B cell (primary cell): ENCODE measurements at regions not wholly inside any gene's neighbourhood (a gene's known extent, or its start where the extent isn't known, plus 50 kb on each side); places are given as distances from the start of the nearest gene placed in this dataset.

Experiments
- ATAC-seq: fragments of 200-7000 bp; cut with Tn5 transposase; one replicate; pipeline ENCODE4 v1.10.0; 2021; ENCODE audit warnings: low read depth, mild to moderate bottlenecking, moderate number of reproducible peaks, moderate library complexity
- CTCF ChIA-PET: fragments of 350-600 bp; sonication (Branson Sonifier 250); formaldehyde crosslinking; loops from one replicate; lab custom pipeline; 2021; ENCODE audit warnings: antibody characterized with exemption, inconsistent platforms; lab: Charles Lee
- POLR2A ChIA-PET: fragments of 350-600 bp; sonication (Branson Sonifier 250); formaldehyde crosslinking; loops from one replicate; lab custom pipeline; 2021; ENCODE audit warnings: antibody characterized with exemption; lab: Charles Lee
- DNase-seq: peaks from one replicate; pipeline ENCODE4 v3.0.0; 2013
- H2AFZ ChIP-seq: 2 replicates; pipeline ENCODE4 v1.6.1; 2012; ENCODE audit warnings: mild to moderate bottlenecking, low read depth, low read length; ENCODE audit not compliant: insufficient read depth, poor library complexity, severe bottlenecking
- H3K27ac ChIP-seq, 2 donors: 1 replicate in 1 of 2; 2 replicates in 1 of 2; pipeline ENCODE4 v1.5.1; 2012 to 2013; ENCODE audit warnings: low read length in 2 of 2, mild to moderate bottlenecking in 2 of 2, moderate library complexity in 1 of 2
- H3K27me3 ChIP-seq, 4 experiments: fragments of 200-600 bp in 1 of 4; sonication (generic) in 1 of 4; replicated peaks in 1 of 4; 1 replicate in 2 of 4; 2 replicates in 2 of 4; pipeline versions ENCODE4 v1.6.1 to v1.7.0; 2013 to 2016; ENCODE audit warnings: low read length in 3 of 4, mild to moderate bottlenecking in 2 of 4, mixed read lengths in 1 of 4, moderate library complexity in 1 of 4; ENCODE audit not compliant: insufficient read depth in 4 of 4, control insufficient read depth in 3 of 4; ENCODE audit errors: control extremely low read depth in 1 of 4
- H3K36me3 ChIP-seq, 2 experiments: replicated peaks in 1 of 2; 1 replicate in 1 of 2; 2 replicates in 1 of 2; pipeline versions ENCODE4 v1.6.1 to v1.7.1; 2013; ENCODE audit warnings: low read length in 1 of 2; ENCODE audit not compliant: insufficient read depth in 2 of 2, control insufficient read depth in 1 of 2; ENCODE audit errors: control extremely low read depth in 1 of 2, extremely low read depth in 1 of 2
- H3K4me1 ChIP-seq, 2 donors: fragments of 200-600 bp in 1 of 2; sonication (generic) in 1 of 2; 1 replicate in 1 of 2; 2 replicates in 1 of 2; pipeline versions ENCODE4 v1.5.1 to v1.6.1; 2013 to 2017; ENCODE audit warnings: low read length in 2 of 2; ENCODE audit not compliant: control insufficient read depth in 2 of 2, insufficient read depth in 2 of 2
- H3K4me2 ChIP-seq: replicated peaks from 2 replicates; pipeline ENCODE3; 2012; ENCODE audit warnings: mild to moderate bottlenecking, low read depth, low read length; ENCODE audit not compliant: poor library complexity, severe bottlenecking
- H3K4me3 ChIP-seq, 5 experiments: fragments of 200-600 bp in 1 of 5; sonication (generic) in 1 of 5; 1 replicate in 3 of 5; 2 replicates in 2 of 5; pipeline versions ENCODE4 v1.5.1 to v1.7.0; 2011 to 2016; ENCODE audit warnings: low read length in 4 of 5, mild to moderate bottlenecking in 4 of 5, low read depth in 2 of 5, control low read depth in 1 of 5, moderate library complexity in 1 of 5; ENCODE audit not compliant: insufficient read depth in 1 of 5; ENCODE audit errors: control extremely low read depth in 1 of 5, extremely low read depth in 1 of 5
- H3K79me2 ChIP-seq: fragments of 200-600 bp; sonication (generic); one replicate; pipeline ENCODE4 v1.6.0; 2016; ENCODE audit warnings: low read length; ENCODE audit not compliant: control insufficient read depth, insufficient read depth
- H3K9ac ChIP-seq: fragments of 200-600 bp; sonication (generic); 2 replicates; pipeline ENCODE4 v1.6.1; 2017; ENCODE audit warnings: mild to moderate bottlenecking, low read length, moderate library complexity
- H3K9me3 ChIP-seq, 3 donors: one replicate each; pipeline versions ENCODE4 v1.6.1 to v1.7.1; 2013; ENCODE audit warnings: low read length in 2 of 3; ENCODE audit not compliant: control insufficient read depth in 2 of 3, insufficient read depth in 1 of 3; ENCODE audit errors: control extremely low read depth in 1 of 3
- H4K20me1 ChIP-seq: 2 replicates; pipeline ENCODE4 v1.6.0; 2012; ENCODE audit warnings: mild to moderate bottlenecking, low read length; ENCODE audit not compliant: insufficient read depth, control insufficient read depth, poor library complexity, severe bottlenecking
- H3K27ac Mint-ChIP-seq: one replicate; pipeline ENCODE4 v1.8.0; 2021; ENCODE audit warnings: mixed read lengths
- H3K27me3 Mint-ChIP-seq: one replicate; pipeline ENCODE4 v1.8.0; 2021; ENCODE audit warnings: mixed read lengths
- H3K4me1 Mint-ChIP-seq: one replicate; pipeline ENCODE4 v1.8.0; 2021; ENCODE audit warnings: mixed read lengths
- H3K4me3 Mint-ChIP-seq: one replicate; pipeline ENCODE4 v1.8.0; 2021; ENCODE audit warnings: mixed read lengths
- H3K9me3 Mint-ChIP-seq: one replicate; pipeline ENCODE4 v1.8.0; 2022; ENCODE audit warnings: mixed read lengths; ENCODE audit not compliant: insufficient read depth
- EZH2 ChIP-seq: IDR thresholded peaks from 2 replicates; pipeline ENCODE4 v1.6.1; 2012; ENCODE audit warnings: borderline replicate concordance, low read depth, mild to moderate bottlenecking, moderate library complexity, low read length; ENCODE audit not compliant: insufficient read depth, poor library complexity, severe bottlenecking
- WGBS: methylation state at CpG from one replicate; pipeline ENCODE4 v1.1.5; 2013; ENCODE audit warnings: missing lambda C conversion rate; ENCODE audit not compliant: insufficient coverage; 5-methylcytosine and 5-hydroxymethylcytosine counted together
- intact Hi-C: fragments of 100-400 bp; cut with micrococcal nuclease; formaldehyde crosslinking; loops from one replicate; pipeline ENCODE4 v1.10.0; 2022
- TF ChIP-seq, protein P1 (sequence below): fragments of 200-600 bp; IDR thresholded peaks from one replicate; pipeline ENCODE4 v1.8.0; 2022; ENCODE audit warnings: antibody characterized with exemption, mild to moderate bottlenecking

- Histone ChIP-seq H3K9ac (no peak overlapping the region), H3K4me3 (no peak overlapping the region), H3K36me3 (no peaks in the 10 kb centered on the region), H3K79me2 (no peaks in the 10 kb centered on the region), H4K20me1 (no peaks in the 10 kb centered on the region), H3K4me2 (no peak overlapping the region), H3K27me3 (no peaks in the 10 kb centered on the region), H2AFZ (no peak overlapping the region), H3K9me3 (peaks cover 0 to 6% (median 4%) of the 10 kb centered on the region in 3 donors), H3K4me1 (no peaks in the 10 kb centered on the region), H3K27ac (no peak overlapping the region)
- CTCF ChIA-PET = no interaction called here
- POLR2A ChIA-PET = no interaction called here
- ATAC-seq (no peak), DNase-seq (no peak)
- Mint-ChIP-seq H3K27me3 (no peaks in the 10 kb centered on the region), H3K9me3 (no peaks in the 10 kb centered on the region), H3K27ac (no peak overlapping the region), H3K4me3 (no peak overlapping the region), H3K4me1 (no peaks in the 10 kb centered on the region)
- TF ChIP-seq, protein P1, sequence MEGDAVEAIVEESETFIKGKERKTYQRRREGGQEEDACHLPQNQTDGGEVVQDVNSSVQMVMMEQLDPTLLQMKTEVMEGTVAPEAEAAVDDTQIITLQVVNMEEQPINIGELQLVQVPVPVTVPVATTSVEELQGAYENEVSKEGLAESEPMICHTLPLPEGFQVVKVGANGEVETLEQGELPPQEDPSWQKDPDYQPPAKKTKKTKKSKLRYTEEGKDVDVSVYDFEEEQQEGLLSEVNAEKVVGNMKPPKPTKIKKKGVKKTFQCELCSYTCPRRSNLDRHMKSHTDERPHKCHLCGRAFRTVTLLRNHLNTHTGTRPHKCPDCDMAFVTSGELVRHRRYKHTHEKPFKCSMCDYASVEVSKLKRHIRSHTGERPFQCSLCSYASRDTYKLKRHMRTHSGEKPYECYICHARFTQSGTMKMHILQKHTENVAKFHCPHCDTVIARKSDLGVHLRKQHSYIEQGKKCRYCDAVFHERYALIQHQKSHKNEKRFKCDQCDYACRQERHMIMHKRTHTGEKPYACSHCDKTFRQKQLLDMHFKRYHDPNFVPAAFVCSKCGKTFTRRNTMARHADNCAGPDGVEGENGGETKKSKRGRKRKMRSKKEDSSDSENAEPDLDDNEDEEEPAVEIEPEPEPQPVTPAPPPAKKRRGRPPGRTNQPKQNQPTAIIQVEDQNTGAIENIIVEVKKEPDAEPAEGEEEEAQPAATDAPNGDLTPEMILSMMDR = no peak
- TF ChIP-seq EZH2 = no peak
- WGBS = 100% methylated on average over 1 of the region's 5 CpGs
- intact Hi-C loops = no loop called here
Observed at GRCh38 chr5:125401724-125402622, 655.5 kb upstream of the ZNF608 start.

- DNase-seq = no peak
- H3K9me3 ChIP-seq = peaks cover 0 to 6% (median 4%) of the 10 kb centered on the region in 3 donors
- Mint-ChIP-seq H3K27me3 (no peaks in the 10 kb centered on the region), H3K9me3 (peaks cover 2% of the 10 kb centered on the region), H3K4me3 (no peak overlapping the region), H3K27ac (no peak overlapping the region), H3K4me1 (no peaks in the 10 kb centered on the region)
- no peak for ATAC-seq
- no peak overlapping the region for H2AFZ ChIP-seq
- H3K36me3 ChIP-seq = no peaks in the 10 kb centered on the region
- H3K4me1 ChIP-seq = no peaks in the 10 kb centered on the region
- H4K20me1 ChIP-seq = no peaks in the 10 kb centered on the region
- CTCF ChIA-PET = no interaction called here
- H3K27ac ChIP-seq = no peak overlapping the region
- no peaks in the 10 kb centered on the region for H3K27me3 ChIP-seq
- POLR2A ChIA-PET = no interaction called here
- TF ChIP-seq EZH2 = no peak
- TF ChIP-seq, protein P1 = no peak
- no peak overlapping the region for H3K4me3 ChIP-seq
- no peak overlapping the region for H3K4me2 ChIP-seq
- H3K9ac ChIP-seq = no peak overlapping the region
- no peaks in the 10 kb centered on the region for H3K79me2 ChIP-seq
- intact Hi-C loops = no loop called here
- no CpG with 5 or more reads among the region's 4 CpGs for WGBS
Observed at GRCh38 chr5:125402787-125403186, 656.3 kb upstream of the ZNF608 start.
